Lower leg skin (tissue), 4 donors: ENCODE measurements at regions not wholly inside any gene's neighbourhood (a gene's known extent, or its start where the extent isn't known, plus 50 kb on each side); places are given as distances from the start of the nearest gene placed in this dataset.
A peak's percentile ranks its signal among the peaks of the same experiment; 100 is the strongest.

Experiments
- DNase-seq, 2 donors: peaks; one replicate each; pipeline ENCODE4 v3.0.0-alpha.2; 2019; ENCODE audit warnings: low spot score in 2 of 2
- H3K4me3 ChIP-seq: fragments of 200-600 bp; sonication (generic); 2 replicates; pipeline ENCODE4 v1.5.1; 2017; ENCODE audit warnings: mild to moderate bottlenecking, low read depth; ENCODE audit not compliant: poor library complexity, severe bottlenecking
- CTCF ChIP-seq, 3 donors: fragments of 450-650 bp; IDR thresholded peaks; one replicate each; pipeline ENCODE4 v1.5.1; 2016; ENCODE audit warnings: antibody characterized with exemption in 3 of 3, mild to moderate bottlenecking in 3 of 3, moderate library complexity in 2 of 3
- POLR2A ChIP-seq, 2 donors: fragments of 450-650 bp; IDR thresholded peaks; one replicate each; pipeline ENCODE4 v1.6.1; 2016 to 2017; ENCODE audit warnings: antibody characterized with exemption in 2 of 2, mild to moderate bottlenecking in 1 of 2, moderate library complexity in 1 of 2
- WGBS, 2 donors: methylation state at CpG; one replicate each; pipeline ENCODE4 v1.1.5; 2018; 5-methylcytosine and 5-hydroxymethylcytosine counted together
- intact Hi-C: fragments of 100-400 bp; cut with DNase I; formaldehyde crosslinking; loops from one replicate; pipeline ENCODE4 v1.15.0; 2023; ENCODE audit warnings: low total_unique reads

- no peak for DNase-seq
- TF ChIP-seq CTCF (IDR thresholded peaks at IDR 0.05) (no peak), POLR2A (IDR thresholded peaks at IDR 0.05) (no peak)
- 94 to 95% methylated on average over 1 of the region's 1 CpG for WGBS, 2 donors
- no peak overlapping the region for H3K4me3 ChIP-seq
- intact Hi-C loops, result no loop called here
Measured at GRCh38 chr6:121515630-121516265, 80.3 kb downstream of the GJA1 start.

GRCh38 chr6:121516331-121516730, 80.9 kb downstream of the GJA1 start:
- TF ChIP-seq POLR2A (IDR thresholded peaks at IDR 0.05), result no peak
- no peak for TF ChIP-seq CTCF (IDR thresholded peaks at IDR 0.05)
- 92 to 95% methylated on average over 6 of the region's 6 CpGs for WGBS, 2 donors
- no peak for DNase-seq
- H3K4me3 ChIP-seq, result no peak overlapping the region
- intact Hi-C loops, result no loop called here

- H3K4me3 ChIP-seq, result no peak overlapping the region
- DNase-seq, result no peak
- TF ChIP-seq CTCF (IDR thresholded peaks at IDR 0.05) (no peak), POLR2A (IDR thresholded peaks at IDR 0.05) (no peak)
- 83 to 89% methylated on average over 7 of the region's 7 CpGs for WGBS, 2 donors
- intact Hi-C loops, result no loop called here
Measured at GRCh38 chr6:121520337-121521163, 85.1 kb downstream of the GJA1 start.

- DNase-seq, result no peak
Measured at GRCh38 chr6:121521164-121521555, 85.7 kb downstream of the GJA1 start.

GRCh38 chr6:121522265-121522664, 86.8 kb downstream of the GJA1 start:
- intact Hi-C loops, result no loop called here
- no peak for TF ChIP-seq POLR2A (IDR thresholded peaks at IDR 0.05)

More at GRCh38 chr6:121521164-121521555, 85.7 kb downstream of the GJA1 start:
- WGBS, 2 donors, result 67 to 72% methylated on average over 2 of the region's 2 CpGs
- intact Hi-C loops, result no loop called here
- TF ChIP-seq CTCF (IDR thresholded peaks at IDR 0.05) (no peak), POLR2A (IDR thresholded peaks at IDR 0.05) (no peak)
- no peak overlapping the region for H3K4me3 ChIP-seq

GRCh38 chr6:121522771-121523386, 87.4 kb downstream of the GJA1 start:
- WGBS, 2 donors, result 70 to 76% methylated on average over 3 of the region's 3 CpGs
- no peak for DNase-seq

More at GRCh38 chr6:121522265-121522664, 86.8 kb downstream of the GJA1 start:
- H3K4me3 ChIP-seq, result no peak overlapping the region
- DNase-seq, result peak in 1 of 2 donors; percentile 42
- 21 to 29% methylated on average over 2 of the region's 2 CpGs for WGBS, 2 donors

More at GRCh38 chr6:121522771-121523386, 87.4 kb downstream of the GJA1 start:
- intact Hi-C loops, result no loop called here
- H3K4me3 ChIP-seq, result no peak overlapping the region
- no peak for TF ChIP-seq CTCF (IDR thresholded peaks at IDR 0.05)
- TF ChIP-seq POLR2A (IDR thresholded peaks at IDR 0.05), result no peak
